ENCODE measurements at regions not wholly inside any gene's neighbourhood (a gene's known extent, or its start where the extent isn't known, plus 50 kb on each side); places are given as distances from the start of the nearest gene placed in this dataset.

DNA sequence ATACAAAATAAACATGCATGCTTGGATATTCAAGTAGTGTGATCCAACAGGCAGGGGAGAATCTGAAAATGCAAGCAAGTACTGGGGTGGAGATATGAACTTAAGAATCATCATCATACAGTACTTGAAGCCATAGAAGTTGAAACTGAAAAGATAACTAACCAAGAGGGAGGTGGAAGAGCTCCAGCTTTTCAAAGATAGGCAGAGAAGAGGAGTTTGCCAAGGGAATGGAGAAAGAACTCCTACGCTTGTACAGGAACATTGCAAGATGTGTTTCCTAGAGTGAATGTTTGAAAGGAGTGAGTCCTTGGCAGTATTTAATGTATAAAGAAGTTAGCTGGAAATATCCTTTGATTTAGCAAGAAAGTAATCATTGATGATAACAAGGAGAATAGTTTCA lies 106.2 kb upstream of the FRMPD4 start:
- no peak for DNase-seq (ENCODE audit: extremely low read depth, low read depth)
- TF ChIP-seq, protein P1, sequence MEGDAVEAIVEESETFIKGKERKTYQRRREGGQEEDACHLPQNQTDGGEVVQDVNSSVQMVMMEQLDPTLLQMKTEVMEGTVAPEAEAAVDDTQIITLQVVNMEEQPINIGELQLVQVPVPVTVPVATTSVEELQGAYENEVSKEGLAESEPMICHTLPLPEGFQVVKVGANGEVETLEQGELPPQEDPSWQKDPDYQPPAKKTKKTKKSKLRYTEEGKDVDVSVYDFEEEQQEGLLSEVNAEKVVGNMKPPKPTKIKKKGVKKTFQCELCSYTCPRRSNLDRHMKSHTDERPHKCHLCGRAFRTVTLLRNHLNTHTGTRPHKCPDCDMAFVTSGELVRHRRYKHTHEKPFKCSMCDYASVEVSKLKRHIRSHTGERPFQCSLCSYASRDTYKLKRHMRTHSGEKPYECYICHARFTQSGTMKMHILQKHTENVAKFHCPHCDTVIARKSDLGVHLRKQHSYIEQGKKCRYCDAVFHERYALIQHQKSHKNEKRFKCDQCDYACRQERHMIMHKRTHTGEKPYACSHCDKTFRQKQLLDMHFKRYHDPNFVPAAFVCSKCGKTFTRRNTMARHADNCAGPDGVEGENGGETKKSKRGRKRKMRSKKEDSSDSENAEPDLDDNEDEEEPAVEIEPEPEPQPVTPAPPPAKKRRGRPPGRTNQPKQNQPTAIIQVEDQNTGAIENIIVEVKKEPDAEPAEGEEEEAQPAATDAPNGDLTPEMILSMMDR (IDR thresholded peaks at IDR 0.05; ENCODE audit: low read depth, low read length): no peak

DNA sequence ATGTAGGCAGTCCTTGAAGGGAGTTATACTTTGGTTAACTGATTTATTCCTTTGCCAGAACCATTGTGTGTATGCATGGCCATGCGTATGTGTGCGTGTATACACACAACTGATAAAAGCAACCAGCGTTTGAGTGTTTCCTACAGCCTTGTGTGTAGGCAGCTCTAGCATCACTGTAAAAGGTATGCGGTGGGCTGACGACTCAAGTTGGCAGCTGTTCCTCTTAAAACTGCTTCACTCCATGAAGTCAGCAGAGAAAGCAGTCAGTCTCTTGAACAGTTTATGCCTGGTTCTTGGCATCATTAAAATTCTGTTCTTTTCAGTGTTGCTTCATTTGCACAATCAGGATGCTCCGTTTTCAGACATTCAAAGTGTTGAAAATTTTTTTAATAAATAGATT lies 103.5 kb upstream of the FRMPD4 start:
- TF ChIP-seq, protein P1 (IDR thresholded peaks at IDR 0.05; ENCODE audit: low read depth, low read length): no peak
- DNase-seq (ENCODE audit: extremely low read depth, low read depth): no peak

DNA sequence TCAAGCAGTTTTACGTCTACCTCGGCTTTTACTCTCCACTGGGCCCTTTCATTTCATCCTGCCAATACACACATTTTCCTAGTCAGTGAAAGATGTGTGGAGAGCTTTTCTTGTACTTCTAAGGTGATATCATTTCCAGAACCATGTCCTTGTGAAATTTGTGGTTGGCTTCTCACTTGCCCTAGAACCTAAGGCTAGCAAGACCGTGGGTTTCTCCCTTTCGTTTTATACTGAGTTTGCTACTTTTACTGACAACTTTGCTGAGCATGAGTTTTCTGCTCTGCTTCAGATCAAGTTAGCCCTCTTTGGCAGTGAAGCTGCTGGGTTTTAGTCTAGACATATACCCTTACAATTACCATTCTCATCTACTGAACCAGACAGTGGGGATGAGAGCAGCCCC lies 95.7 kb upstream of the FRMPD4 start:
- no peak for DNase-seq (ENCODE audit: extremely low read depth, low read depth)
- TF ChIP-seq, protein P1 (IDR thresholded peaks at IDR 0.05; ENCODE audit: low read depth, low read length): no peak

DNA sequence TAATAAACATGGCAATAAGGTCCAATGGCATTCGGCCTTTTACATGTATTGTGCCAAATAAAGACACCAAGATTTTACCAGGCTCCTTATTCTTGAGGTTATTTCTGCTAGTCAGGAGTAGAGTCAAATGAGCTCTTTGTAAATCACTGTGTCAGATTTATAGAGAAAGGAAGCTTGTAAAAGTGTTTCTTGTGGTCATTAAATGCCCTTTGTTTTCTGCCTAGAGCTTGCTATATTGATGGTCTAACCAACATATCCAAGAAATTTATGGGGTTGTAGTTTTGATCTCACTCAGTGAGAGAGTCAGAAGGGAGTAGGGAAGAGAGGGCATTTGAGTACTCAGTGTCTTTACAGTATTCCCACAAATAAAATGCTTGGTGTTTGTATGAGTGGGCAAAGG lies 86.2 kb upstream of the FRMPD4 start:
- DNase-seq (ENCODE audit: extremely low read depth, low read depth): no peak

DNA sequence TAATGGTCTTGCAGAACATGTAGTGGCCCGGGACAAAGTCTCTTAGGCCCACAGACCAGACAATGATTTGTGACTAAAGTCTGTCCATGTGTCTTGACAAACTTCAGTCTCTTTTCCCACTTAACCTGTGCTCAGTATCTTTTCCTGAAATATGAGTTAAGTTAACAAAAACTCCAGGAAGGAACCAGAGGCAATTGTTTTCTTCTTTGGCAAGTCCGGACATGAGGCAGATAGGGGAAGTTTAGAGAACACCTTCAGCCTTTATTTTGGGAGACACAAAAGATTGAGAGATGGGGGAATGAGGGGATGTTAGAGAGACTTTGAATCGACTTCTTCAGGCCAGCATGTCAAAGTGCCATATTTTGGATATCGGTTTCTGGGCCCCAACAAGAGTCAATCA lies 80.2 kb upstream of the FRMPD4 start:
- DNase-seq (ENCODE audit: extremely low read depth, low read depth): no peak
- TF ChIP-seq, protein P1 (IDR thresholded peaks at IDR 0.05; ENCODE audit: low read depth, low read length): no peak

More for the DNA sequence above, 86.2 kb upstream of the FRMPD4 start:
- TF ChIP-seq, protein P1 (IDR thresholded peaks at IDR 0.05; ENCODE audit: low read depth, low read length): no peak

DNA sequence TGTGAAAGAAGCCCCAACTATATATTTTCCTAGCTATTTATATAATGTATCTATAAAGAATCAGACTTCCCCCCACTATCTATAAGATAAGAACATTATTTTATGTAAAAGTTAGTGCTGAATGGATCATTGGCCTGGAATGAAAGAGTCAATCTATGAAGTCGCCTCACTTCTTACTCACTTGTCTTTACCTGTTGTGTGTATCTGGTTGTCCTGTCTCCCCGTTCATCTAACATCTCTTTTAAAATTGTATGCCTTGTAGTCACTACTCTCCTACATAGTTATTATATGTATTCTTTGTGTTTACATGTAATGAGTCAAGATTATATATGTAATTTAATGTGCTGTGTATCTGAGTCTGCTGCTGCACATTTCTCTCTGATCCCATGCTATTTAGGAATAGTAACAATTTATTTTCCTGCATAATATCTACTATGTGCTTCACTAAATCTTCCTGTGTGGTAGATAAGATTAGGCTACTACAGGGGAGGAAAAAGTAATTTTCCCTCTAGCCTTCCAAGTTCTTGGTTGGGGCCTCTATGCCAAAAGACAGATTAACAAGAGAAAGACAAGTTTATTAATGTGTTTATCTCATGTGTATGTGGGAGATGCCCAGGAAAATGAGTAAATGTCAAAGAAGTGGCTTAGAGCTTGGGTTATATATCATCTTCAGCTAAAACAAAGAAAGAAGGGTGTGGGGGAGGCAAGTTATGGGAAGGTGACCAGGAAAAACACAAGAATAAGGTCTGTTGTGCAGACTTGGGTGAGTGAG lies 77.6 kb upstream of the FRMPD4 start:
- TF ChIP-seq, protein P1 (IDR thresholded peaks at IDR 0.05; ENCODE audit: low read depth, low read length): no peak
- DNase-seq (ENCODE audit: extremely low read depth, low read depth): no peak

DNA sequence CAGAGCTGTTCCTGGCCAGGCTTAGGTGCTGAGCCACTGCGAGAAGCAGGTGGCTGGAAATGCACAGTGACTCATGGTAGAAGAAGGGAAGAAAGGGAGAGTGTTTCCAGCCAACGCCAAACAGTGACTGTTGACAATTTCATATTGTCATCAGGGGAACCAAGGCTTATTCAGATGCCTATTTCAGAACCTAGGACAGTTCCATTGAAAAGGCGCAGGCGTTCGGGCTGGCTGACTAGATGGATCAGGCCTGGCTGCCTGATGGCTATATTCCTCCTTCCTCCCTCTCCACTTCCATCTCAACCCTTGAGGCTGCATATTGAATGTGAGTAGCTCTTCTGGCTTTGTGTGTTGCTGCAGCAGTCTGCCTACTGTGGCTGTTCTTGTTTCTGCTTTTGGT lies 73.0 kb upstream of the FRMPD4 start:
- DNase-seq (ENCODE audit: extremely low read depth, low read depth): no peak
- TF ChIP-seq, protein P1 (IDR thresholded peaks at IDR 0.05; ENCODE audit: low read depth, low read length): no peak
